Activated CD8-positive, alpha-beta T cell treated with anti-CD3 and anti-CD28 coated beads, Interleukin-2, amount 10 ng/mL, durations not matched to agents 7 days and 5 days (primary cell): ENCODE measurements at regions not wholly inside any gene's neighbourhood (a gene's known extent, or its start where the extent isn't known, plus 50 kb on each side); places are given as distances from the start of the nearest gene placed in this dataset. TPM values are rescaled to one million over a fixed set of nuclear protein-coding genes. Genes with fewer than 3 reads are reported as not detected.

Experiments
- ATAC-seq: fragments of 150-1000 bp; cut with Tn5 transposase; one replicate; pipeline ENCODE4 v1.10.0; 2021; ENCODE audit warnings: moderate library complexity
- CTCF ChIA-PET: fragments of 350-600 bp; sonication (Branson Sonifier 250); formaldehyde crosslinking; loops from one replicate; lab custom pipeline; 2021; ENCODE audit warnings: antibody characterized with exemption; lab: Charles Lee
- POLR2A ChIA-PET: fragments of 350-600 bp; sonication (Branson Sonifier 250); formaldehyde crosslinking; loops from one replicate; lab custom pipeline; 2021; ENCODE audit warnings: antibody characterized with exemption; lab: Charles Lee
- DNase-seq: peaks from one replicate; pipeline ENCODE4 v3.0.0-alpha.2; 2020
- H3K27ac Mint-ChIP-seq: one replicate; pipeline ENCODE4 v1.8.0; 2021; ENCODE audit warnings: mild to moderate bottlenecking, mixed read lengths
- H3K27me3 Mint-ChIP-seq: one replicate; pipeline ENCODE4 v1.8.0; 2021; ENCODE audit warnings: low read depth, mixed read lengths
- H3K36me3 Mint-ChIP-seq: one replicate; pipeline ENCODE4 v1.8.0; 2021; ENCODE audit warnings: low read depth, mixed read lengths
- H3K4me1 Mint-ChIP-seq: one replicate; pipeline ENCODE4 v1.8.0; 2021; ENCODE audit warnings: low read depth, mixed read lengths
- H3K4me3 Mint-ChIP-seq: one replicate; pipeline ENCODE4 v1.8.0; 2021; ENCODE audit warnings: mild to moderate bottlenecking, mixed read lengths
- H3K9me3 Mint-ChIP-seq: one replicate; pipeline ENCODE4 v1.8.0; 2022; ENCODE audit warnings: mixed read lengths; ENCODE audit not compliant: insufficient read depth
- microRNA-seq: library from miRNA; unstranded; fragments of <30 nt; microRNA quantifications from one replicate; pipeline ENCODE4 v1.2.0, GENCODE V29; 2022

DNA sequence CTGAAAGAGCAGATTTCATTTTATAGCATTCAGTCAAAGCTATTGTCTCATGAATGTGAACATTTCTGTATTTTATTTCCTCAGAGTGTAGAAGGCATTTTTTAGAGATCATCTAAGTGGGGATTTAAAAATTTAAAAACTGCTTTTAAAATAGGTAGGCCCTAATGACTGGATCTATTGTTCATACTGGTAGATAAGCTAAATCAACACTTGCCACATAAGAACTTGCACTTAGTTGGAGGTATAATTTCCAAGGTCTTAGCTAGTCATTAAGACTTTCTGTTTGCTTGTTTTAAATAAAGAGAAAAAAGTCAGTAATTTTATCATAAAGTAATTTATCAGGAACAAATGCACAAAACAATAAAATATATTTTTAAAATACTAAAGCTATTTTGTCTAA lies 75.2 kb upstream of the LMO3 start:
- ATAC-seq (no peak), DNase-seq (no peak)
- Mint-ChIP-seq H3K27ac (no peak overlapping the region), H3K4me3 (no peak overlapping the region), H3K27me3 (no peaks in the 10 kb centered on the region), H3K9me3 (peaks cover 4% of the 10 kb centered on the region), H3K4me1 (no peaks in the 10 kb centered on the region), H3K36me3 (no peaks in the 10 kb centered on the region)
- ChIA-PET POLR2A (no interaction called here), CTCF (no interaction called here)

DNA sequence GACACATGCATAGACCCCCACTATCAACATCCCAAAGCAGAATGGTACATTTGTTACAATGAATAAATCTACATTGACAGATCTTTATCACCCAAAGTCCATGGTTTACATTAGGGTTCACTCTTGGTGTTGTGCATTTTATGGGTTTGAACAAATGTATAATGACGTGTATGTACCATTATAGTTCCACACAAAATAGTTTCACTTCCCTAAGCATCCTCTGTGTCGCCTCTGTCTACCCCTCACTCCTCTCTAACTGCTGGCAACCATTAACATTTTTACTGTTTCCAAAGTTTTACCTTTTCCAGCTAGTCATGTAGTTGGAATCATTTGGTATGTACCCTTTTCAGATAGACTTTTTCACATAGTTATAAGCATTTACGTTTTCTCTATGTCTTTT lies 69.5 kb upstream of the LMO3 start:
- ChIA-PET CTCF (no interaction called here), POLR2A (no interaction called here)
- Mint-ChIP-seq H3K4me1 (no peaks in the 10 kb centered on the region), H3K9me3 (peaks cover 3% of the 10 kb centered on the region), H3K27me3 (no peaks in the 10 kb centered on the region), H3K4me3 (no peak overlapping the region), H3K27ac (no peak overlapping the region), H3K36me3 (no peaks in the 10 kb centered on the region)
- DNase-seq (no peak), ATAC-seq (no peak)

DNA sequence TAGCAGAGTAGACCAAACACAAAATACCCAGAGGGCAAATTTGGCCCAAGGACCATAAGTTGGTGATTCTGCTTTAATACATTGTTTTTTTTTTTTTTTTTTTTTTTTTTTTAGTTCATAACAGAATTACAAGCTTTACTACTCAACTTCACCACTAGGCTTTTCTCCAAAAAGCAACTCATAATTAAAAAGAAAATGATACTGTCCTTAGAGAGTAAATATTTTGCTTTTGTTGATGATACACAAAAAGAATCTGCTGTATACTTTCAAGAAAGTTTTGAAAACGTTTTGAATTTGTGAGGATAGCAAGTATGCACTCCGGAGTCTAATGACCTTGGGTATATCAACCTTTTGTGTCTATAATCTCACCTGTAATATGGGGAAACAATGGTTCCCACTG lies 68.9 kb upstream of the LMO3 start:
- Mint-ChIP-seq H3K9me3 (peaks cover 3% of the 10 kb centered on the region), H3K27me3 (no peaks in the 10 kb centered on the region), H3K4me3 (no peak overlapping the region), H3K36me3 (no peaks in the 10 kb centered on the region), H3K4me1 (no peaks in the 10 kb centered on the region), H3K27ac (no peak overlapping the region)
- ChIA-PET POLR2A (no interaction called here), CTCF (no interaction called here)
- no peak for ATAC-seq
- DNase-seq: no peak

DNA sequence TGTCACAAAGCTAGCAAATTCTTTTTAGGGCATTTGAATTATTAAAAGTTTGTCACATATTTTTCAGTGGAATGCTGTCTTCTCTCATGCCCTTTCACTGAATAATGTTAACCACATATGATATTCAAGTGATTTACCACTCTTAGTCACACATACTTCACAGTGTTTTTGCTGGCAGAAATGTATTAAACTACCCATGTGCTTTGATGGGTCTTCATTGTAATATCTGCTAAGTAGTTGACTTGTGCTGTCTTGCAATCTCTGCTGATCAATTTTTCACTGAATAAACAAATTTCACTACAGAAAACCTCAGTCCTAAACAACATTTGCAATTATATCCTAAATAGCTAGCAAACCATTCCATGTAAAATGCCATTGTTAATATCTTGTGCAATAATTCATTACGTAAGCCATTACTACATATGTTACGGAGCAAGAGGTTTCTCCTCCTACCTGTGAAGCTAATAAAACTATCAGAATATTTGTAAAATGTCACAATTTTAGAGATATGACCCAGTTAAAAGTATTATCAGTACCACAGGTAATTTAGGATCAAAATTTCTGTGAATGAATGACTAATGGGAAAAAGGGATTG lies 64.6 kb upstream of the LMO3 start:
- ATAC-seq: no peak
- H3K9me3 Mint-ChIP-seq: peaks cover 3% of the 10 kb centered on the region
- POLR2A ChIA-PET: no interaction called here

DNA sequence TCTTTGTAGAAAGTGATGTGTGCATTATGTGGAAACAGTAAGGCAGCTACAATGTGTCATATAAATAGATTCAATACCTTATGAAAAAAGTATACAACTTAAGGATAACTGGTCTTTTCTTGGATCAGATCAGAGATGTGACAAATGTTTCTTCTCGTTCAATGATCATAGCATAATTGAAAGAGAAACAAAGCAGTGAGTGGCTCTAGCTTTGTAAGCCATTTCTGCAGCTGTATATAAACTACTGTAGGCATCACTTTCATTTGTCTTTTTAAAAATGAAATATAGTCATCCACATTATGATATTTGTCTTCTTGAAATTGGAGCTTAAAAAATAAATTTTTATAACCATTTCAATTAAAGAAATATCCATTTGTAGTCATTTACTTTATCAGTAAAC lies 63.8 kb upstream of the LMO3 start:
- Mint-ChIP-seq H3K4me3 (no peak overlapping the region), H3K4me1 (no peaks in the 10 kb centered on the region), H3K36me3 (no peaks in the 10 kb centered on the region), H3K27ac (no peak overlapping the region), H3K27me3 (no peaks in the 10 kb centered on the region), H3K9me3 (no peaks in the 10 kb centered on the region)
- DNase-seq (no peak), ATAC-seq (no peak)
- CTCF ChIA-PET: no interaction called here
- POLR2A ChIA-PET: no interaction called here

More for the DNA sequence above, 64.6 kb upstream of the LMO3 start:
- DNase-seq: no peak
- Mint-ChIP-seq H3K36me3 (no peaks in the 10 kb centered on the region), H3K27me3 (no peaks in the 10 kb centered on the region), H3K4me3 (no peak overlapping the region), H3K4me1 (no peaks in the 10 kb centered on the region), H3K27ac (no peak overlapping the region)
- CTCF ChIA-PET: no interaction called here

DNA sequence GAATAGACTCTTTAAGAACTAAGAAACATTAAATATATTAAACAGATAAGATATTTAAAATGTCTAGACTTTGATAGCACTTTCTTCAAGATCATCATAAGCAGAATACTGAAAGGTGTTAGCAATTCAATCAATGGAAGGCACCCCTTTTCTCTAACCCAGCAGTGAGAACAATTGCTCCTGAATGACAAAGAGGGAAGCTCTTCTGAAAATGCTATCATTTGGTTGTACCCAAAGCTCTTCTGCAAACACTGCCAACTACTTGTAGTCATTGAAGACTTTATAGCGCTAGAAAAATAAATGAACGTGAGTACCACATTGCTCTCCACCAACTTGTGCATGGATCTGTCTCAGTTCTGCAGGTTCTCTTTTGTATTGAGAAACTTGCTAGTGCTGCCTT lies 62.2 kb upstream of the LMO3 start:
- ATAC-seq: no peak
- Mint-ChIP-seq H3K9me3 (no peaks in the 10 kb centered on the region), H3K4me3 (no peak overlapping the region), H3K27ac (no peak overlapping the region), H3K27me3 (no peaks in the 10 kb centered on the region), H3K36me3 (no peaks in the 10 kb centered on the region), H3K4me1 (no peaks in the 10 kb centered on the region)
- DNase-seq: no peak
- ChIA-PET POLR2A (no interaction called here), CTCF (interaction anchor here (1.0 kb wide), 1 partner anchor 14 kb away, joined by 4 read pairs; no protein-coding TSS in a partner anchor)

DNA sequence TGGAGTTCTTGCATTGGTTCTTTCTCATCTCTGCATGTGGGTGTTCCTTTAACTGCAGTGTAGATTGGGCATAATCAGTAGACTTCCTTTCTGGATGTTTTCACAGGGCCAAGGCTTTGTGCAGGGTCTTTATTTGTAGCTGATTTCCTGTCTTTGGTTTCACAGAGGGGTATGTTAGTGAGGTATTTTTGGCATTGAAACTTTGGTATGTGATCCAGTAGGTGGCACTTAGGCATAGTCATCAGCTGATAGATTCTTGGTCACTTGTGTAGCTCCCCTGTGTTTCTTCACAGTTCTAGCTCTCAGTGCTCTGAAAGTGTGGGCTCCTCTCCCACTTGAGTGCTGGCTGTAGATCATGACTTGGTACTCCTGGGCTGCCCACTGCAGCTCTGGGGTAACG lies 52.7 kb upstream of the LMO3 start:
- ATAC-seq (no peak), DNase-seq (no peak)
- ChIA-PET POLR2A (no interaction called here), CTCF (no interaction called here)
- Mint-ChIP-seq H3K36me3 (no peaks in the 10 kb centered on the region), H3K27me3 (no peaks in the 10 kb centered on the region), H3K4me3 (no peak overlapping the region), H3K27ac (no peak overlapping the region), H3K4me1 (no peaks in the 10 kb centered on the region), H3K9me3 (peaks cover 29% of the 10 kb centered on the region)

Small RNA genes in the stretch of these regions (microRNA-seq; reads per million reads assigned to microRNA genes)
- gene MIR3974: not detected
